GM12891 (cell line): ENCODE measurements at regions not wholly inside any gene's neighbourhood (a gene's known extent, or its start where the extent isn't known, plus 50 kb on each side); places are given as distances from the start of the nearest gene placed in this dataset.

Experiments
- PAX5 ChIP-seq: IDR thresholded peaks from 2 replicates; pipeline ENCODE4 v1.6.1; 2011; ENCODE audit warnings: low read length, moderate library complexity, mild to moderate bottlenecking; ENCODE audit not compliant: insufficient read depth, severe bottlenecking
- POLR2A ChIP-seq: IDR thresholded peaks from 2 replicates; pipeline ENCODE4 v1.6.1; 2011; ENCODE audit warnings: low read depth, low read length, control low read depth
- POLR2AphosphoS5 ChIP-seq: IDR thresholded peaks from 2 replicates; pipeline ENCODE4 v1.6.1; 2011; ENCODE audit warnings: low read depth, low read length, control low read depth

GRCh38 chr18:67305466-67305865 is 211.1 kb downstream of the DSEL start:
- TF ChIP-seq PAX5 (no peak), POLR2A (no peak), POLR2AphosphoS5 (no peak)
